ENCODE measurements at regions not wholly inside any gene's neighbourhood (a gene's known extent, or its start where the extent isn't known, plus 50 kb on each side); places are given as distances from the start of the nearest gene placed in this dataset.

- no peak overlapping the region for H3K27ac Mint-ChIP-seq
- no peaks in the 10 kb centered on the region for H3K27me3 Mint-ChIP-seq
- H3K36me3 Mint-ChIP-seq (ENCODE audit: low read depth): no peaks in the 10 kb centered on the region
- Histone ChIP-seq H3K27me3 (ENCODE audit: control insufficient read depth in 1 of 2, insufficient read depth in 2 of 2, low read length in 2 of 2) (no peaks in the 10 kb centered on the region), H3K36me3 (ENCODE audit: insufficient read depth, low read length) (no peaks in the 10 kb centered on the region), H3K9me3 (ENCODE audit: control insufficient read depth in 1 of 2, insufficient read depth in 1 of 2, low read length in 2 of 2) (peaks cover 0 to 4% of the 10 kb centered on the region in 2 experiments), H3K27ac (ENCODE audit: low read depth in 1 of 2, low read length in 2 of 2) (no peak overlapping the region), H3K4me1 (ENCODE audit: insufficient read depth, low read length) (no peaks in the 10 kb centered on the region), H3K4me3 (ENCODE audit: low read length) (no peak overlapping the region)
- H3K9me3 Mint-ChIP-seq: peaks cover 7% of the 10 kb centered on the region
- DNase-seq (no peak), ATAC-seq (ENCODE audit: poor library complexity) (no peak)
- ChIA-PET POLR2A (no interaction called here), CTCF (no interaction called here)
- no peak overlapping the region for H3K4me3 Mint-ChIP-seq
- no peak for TF ChIP-seq CTCF (IDR thresholded peaks at IDR 0.05)
- intact Hi-C loops (cut with DNase I, micrococcal nuclease): no loop called here
- no peaks in the 10 kb centered on the region for H3K4me1 Mint-ChIP-seq (ENCODE audit: low read depth)
Observed at GRCh38 chr6:164551706-164552105, 757.7 kb downstream of the C6orf118 start.

- ChIA-PET CTCF (no interaction called here), POLR2A (no interaction called here)
- no peaks in the 10 kb centered on the region for H3K4me1 ChIP-seq (ENCODE audit: insufficient read depth, low read length)
- intact Hi-C loops (cut with DNase I, micrococcal nuclease): no loop called here
- no peak overlapping the region for H3K4me3 Mint-ChIP-seq
- no peaks in the 10 kb centered on the region for H3K27me3 ChIP-seq (ENCODE audit: control insufficient read depth in 1 of 2, insufficient read depth in 2 of 2, low read length in 2 of 2)
- TF ChIP-seq CTCF (IDR thresholded peaks at IDR 0.05): no peak
- no peak for DNase-seq
- H3K27me3 Mint-ChIP-seq: no peaks in the 10 kb centered on the region
- H3K4me3 ChIP-seq (ENCODE audit: low read length): no peak overlapping the region
- H3K36me3 ChIP-seq (ENCODE audit: insufficient read depth, low read length): no peaks in the 10 kb centered on the region
- H3K9me3 ChIP-seq (ENCODE audit: control insufficient read depth in 1 of 2, insufficient read depth in 1 of 2, low read length in 2 of 2): peaks cover 0 to 5% of the 10 kb centered on the region in 2 experiments
- no peak overlapping the region for H3K27ac Mint-ChIP-seq
- H3K27ac ChIP-seq (ENCODE audit: low read depth in 1 of 2, low read length in 2 of 2): no peak overlapping the region
- H3K4me1 Mint-ChIP-seq (ENCODE audit: low read depth): no peaks in the 10 kb centered on the region
- peaks cover 7% of the 10 kb centered on the region for H3K9me3 Mint-ChIP-seq
- ATAC-seq (ENCODE audit: poor library complexity): no peak
- H3K36me3 Mint-ChIP-seq (ENCODE audit: low read depth): no peaks in the 10 kb centered on the region
Observed at GRCh38 chr6:164547076-164547475, 762.3 kb downstream of the C6orf118 start.

GRCh38 chr6:164546263-164546662, 763.1 kb downstream of the C6orf118 start:
- TF ChIP-seq CTCF (IDR thresholded peaks at IDR 0.05): no peak
- DNase-seq: no peak
- H3K4me3 Mint-ChIP-seq: no peak overlapping the region
- ATAC-seq (ENCODE audit: poor library complexity): no peak
- CTCF ChIA-PET: no interaction called here
- POLR2A ChIA-PET: no interaction called here
- Histone ChIP-seq H3K4me1 (ENCODE audit: insufficient read depth, low read length) (no peaks in the 10 kb centered on the region), H3K4me3 (ENCODE audit: low read length) (no peak overlapping the region), H3K27me3 (ENCODE audit: control insufficient read depth in 1 of 2, insufficient read depth in 2 of 2, low read length in 2 of 2) (no peaks in the 10 kb centered on the region), H3K27ac (ENCODE audit: low read depth in 1 of 2, low read length in 2 of 2) (no peak overlapping the region), H3K9me3 (ENCODE audit: control insufficient read depth in 1 of 2, insufficient read depth in 1 of 2, low read length in 2 of 2) (peaks cover 0 to 5% of the 10 kb centered on the region in 2 experiments), H3K36me3 (ENCODE audit: insufficient read depth, low read length) (no peaks in the 10 kb centered on the region)
- H3K9me3 Mint-ChIP-seq: peaks cover 4% of the 10 kb centered on the region
- intact Hi-C loops (cut with DNase I, micrococcal nuclease): no loop called here
- no peaks in the 10 kb centered on the region for H3K4me1 Mint-ChIP-seq (ENCODE audit: low read depth)
- H3K36me3 Mint-ChIP-seq (ENCODE audit: low read depth): no peaks in the 10 kb centered on the region
- no peaks in the 10 kb centered on the region for H3K27me3 Mint-ChIP-seq
- H3K27ac Mint-ChIP-seq: no peak overlapping the region

All from CD4-positive, alpha-beta T cell (primary cell).